A549 (cell line): ENCODE measurements at regions not wholly inside any gene's neighbourhood (a gene's known extent, or its start where the extent isn't known, plus 50 kb on each side); places are given as distances from the start of the nearest gene placed in this dataset.
"Not testable (repeated sequence)": the region's sequence is repeated elsewhere in the genome, so short reads cannot be mapped to it uniquely, and the experiment has no call there.

ENCODE experiments used
- CTCF ChIP-seq: fragments of >200 bp; sonication (Bioruptor Twin); formaldehyde crosslinking; IDR thresholded peaks from 3 replicates; pipeline ENCODE4 v1.5.1; 2016
- PHF8 ChIP-seq: fragments of 200-600 bp; sonication (generic); IDR thresholded peaks from 2 replicates; pipeline ENCODE4 v1.6.1; 2016; ENCODE audit warnings: low read depth, mild to moderate bottlenecking, antibody characterized with exemption, moderate library complexity, borderline replicate concordance

GRCh38 chr4:187915406-187915805 is 80.2 kb upstream of the ZFP42 start:
- not testable (repeated sequence) for TF ChIP-seq PHF8, CTCF
